HepG2 (cell line): ENCODE measurements at regions not wholly inside any gene's neighbourhood (a gene's known extent, or its start where the extent isn't known, plus 50 kb on each side); places are given as distances from the start of the nearest gene placed in this dataset.

ENCODE experiments used
- ATAC-seq: fragments of 200-7000 bp; cut with Tn5 transposase; 3 replicates; pipeline ENCODE4 v1.9.1; 2020; ENCODE audit warnings: mild to moderate bottlenecking, moderate library complexity
- BruUV-seq: library from RNA; stranded (reverse); fragments of 400-500 nt; replicated peaks from 2 replicates; lab custom pipeline; 2021; lab: Mats Ljungman, UMichigan
- CTCF ChIA-PET: fragments of 300-600 bp; formaldehyde crosslinking; extraction: SDS; loops from one replicate; lab custom pipeline; 2021; ENCODE audit warnings: low total read pairs, inconsistent platforms, low intra/inter-chr PET ratio; lab: Yijun Ruan, JAX
- POLR2A ChIA-PET: fragments of 350-600 bp; sonication (Branson Sonifier 250); formaldehyde crosslinking; loops from one replicate; lab custom pipeline; 2020; ENCODE audit warnings: antibody characterized with exemption, inconsistent platforms; lab: Yijun Ruan, JAX
- DNase-seq: peaks from one replicate; pipeline ENCODE4 v3.0.0-alpha.2; 2015; ENCODE audit warnings: low spot score
- FAIRE-seq: peaks from 3 replicates; lab custom pipeline; 2011; peaks lifted over from hg19 to GRCh38; lab: Jason Lieb, UNC
- H2AFZ ChIP-seq: one replicate; pipeline ENCODE4 v1.6.1; 2011; ENCODE audit warnings: low read length, inconsistent platforms
- H3K27ac ChIP-seq: fragments of 300-600 bp; 3 replicates; pipeline ENCODE4 v1.8.0; 2011; ENCODE audit warnings: mixed run types, mild to moderate bottlenecking, mixed read lengths, low read length, inconsistent platforms; ENCODE audit not compliant: insufficient read depth; ENCODE audit errors: extremely low read length
- H3K27me3 ChIP-seq, 2 experiments: fragments of 200-600 bp in 1 of 2; 2 replicates in 1 of 2; 3 replicates in 1 of 2; pipeline versions ENCODE4 v1.6.0 to v1.8.0; 2011; ENCODE audit warnings: low read length in 2 of 2, mild to moderate bottlenecking in 2 of 2, moderate library complexity in 2 of 2, inconsistent platforms in 1 of 2; ENCODE audit not compliant: insufficient read depth in 2 of 2, control insufficient read depth in 1 of 2
- H3K36me3 ChIP-seq, 2 experiments: fragments of 200-600 bp in 1 of 2; replicated peaks in 1 of 2; 2 replicates in 1 of 2; 3 replicates in 1 of 2; pipeline versions ENCODE4 v1.5.1 to v1.8.0; 2011; ENCODE audit warnings: low read length in 2 of 2, inconsistent platforms in 1 of 2; ENCODE audit not compliant: insufficient read depth in 2 of 2, control insufficient read depth in 1 of 2
- H3K4me1 ChIP-seq: 2 replicates; pipeline ENCODE4 v1.5.1; 2012; ENCODE audit warnings: low read length, inconsistent platforms; ENCODE audit not compliant: insufficient read depth
- H3K4me2 ChIP-seq: 2 replicates; pipeline ENCODE4 v1.6.0; 2011; ENCODE audit warnings: low read depth, low read length, inconsistent platforms
- H3K4me3 ChIP-seq, 3 experiments: fragments of 200-600 bp in 1 of 3; sonication (generic), shearing (Covaris generic) in 1 of 3; replicated peaks in 1 of 3; 2 replicates each; pipeline ENCODE4 v1.5.1; 2011 to 2016; ENCODE audit warnings: low read length in 3 of 3, inconsistent platforms in 2 of 3, low read depth in 2 of 3, mild to moderate bottlenecking in 2 of 3, control low read depth in 1 of 3, mixed read lengths in 1 of 3; ENCODE audit not compliant: insufficient read depth in 1 of 3
- H3K79me2 ChIP-seq: one replicate; pipeline ENCODE4 v1.6.1; 2011; ENCODE audit warnings: low read length, inconsistent platforms; ENCODE audit not compliant: insufficient read depth
- H3K9ac ChIP-seq: 2 replicates; pipeline ENCODE4 v1.6.0; 2011; ENCODE audit warnings: mild to moderate bottlenecking, low read depth, low read length, inconsistent platforms; ENCODE audit not compliant: insufficient read depth
- H3K9me3 ChIP-seq: 2 replicates; pipeline ENCODE4 v1.5.1; 2012; ENCODE audit warnings: mild to moderate bottlenecking, low read length
- H4K20me1 ChIP-seq: 2 replicates; pipeline ENCODE4 v1.6.0; 2011; ENCODE audit warnings: inconsistent platforms, mild to moderate bottlenecking, low read length, moderate library complexity; ENCODE audit not compliant: insufficient read depth
- ARID2 ChIP-seq: sonication (generic); formaldehyde crosslinking; IDR thresholded peaks from 2 replicates; pipeline ENCODE4 v1.8.1; 2022; ENCODE audit warnings: mild to moderate bottlenecking, missing genetic modification reagents, borderline replicate concordance
- CHD4 ChIP-seq: fragments of 200-600 bp; sonication (generic); IDR thresholded peaks from 2 replicates; pipeline ENCODE4 v1.7.0; 2017; ENCODE audit warnings: mild to moderate bottlenecking, low read length, borderline replicate concordance
- HNRNPK ChIP-seq: fragments of 200-400 bp; formaldehyde crosslinking; IDR thresholded peaks from 2 replicates; pipeline ENCODE4 v1.6.1; 2018; ENCODE audit warnings: low read length, low read depth, moderate library complexity, mild to moderate bottlenecking; ENCODE audit not compliant: poor library complexity, severe bottlenecking
- HNRNPL ChIP-seq: fragments of 200-400 bp; formaldehyde crosslinking; IDR thresholded peaks from 2 replicates; pipeline ENCODE4 v1.6.1; 2017; ENCODE audit warnings: mild to moderate bottlenecking, low read depth, low read length
- PCBP1 ChIP-seq: fragments of 200-400 bp; formaldehyde crosslinking; IDR thresholded peaks from 2 replicates; pipeline ENCODE4 v1.6.1; 2017; ENCODE audit warnings: mild to moderate bottlenecking, low read depth, low read length, borderline replicate concordance
- RFXANK ChIP-seq: IDR thresholded peaks from 2 replicates; pipeline ENCODE4 v1.6.1; 2016
- YY1 ChIP-seq: IDR thresholded peaks from 2 replicates; pipeline ENCODE4 v1.6.1; 2011; ENCODE audit warnings: low read length, low read depth, moderate library complexity, mild to moderate bottlenecking; ENCODE audit not compliant: insufficient read depth, insufficient replicate concordance
- ZBTB4 ChIP-seq: sonication (generic); formaldehyde crosslinking; IDR thresholded peaks from 2 replicates; pipeline ENCODE4 v1.4.0; 2020; ENCODE audit warnings: missing genetic modification reagents, mild to moderate bottlenecking, borderline replicate concordance
- ZBTB46 ChIP-seq: sonication (generic); formaldehyde crosslinking; IDR thresholded peaks from 2 replicates; pipeline ENCODE4 v1.4.0; 2020; ENCODE audit warnings: mild to moderate bottlenecking, missing genetic modification reagents, borderline replicate concordance
- ZBTB7B ChIP-seq: sonication (generic); formaldehyde crosslinking; IDR thresholded peaks from 2 replicates; pipeline ENCODE4 v1.4.0; 2020; ENCODE audit warnings: missing genetic modification reagents
- ZNF430 ChIP-seq: sonication (generic); formaldehyde crosslinking; IDR thresholded peaks from 2 replicates; pipeline ENCODE4 v1.9.0; 2021; ENCODE audit warnings: mild to moderate bottlenecking, missing genetic modification reagents
- ZNF441 ChIP-seq: sonication (generic); formaldehyde crosslinking; IDR thresholded peaks from 2 replicates; pipeline ENCODE4 v1.7.0; 2021; ENCODE audit warnings: missing genetic modification reagents, borderline replicate concordance
- ZNF576 ChIP-seq: sonication (generic); formaldehyde crosslinking; IDR thresholded peaks from 2 replicates; pipeline ENCODE4 v1.4.0; 2020; ENCODE audit warnings: mild to moderate bottlenecking, missing genetic modification reagents
- ZNF749 ChIP-seq: sonication (generic); formaldehyde crosslinking; IDR thresholded peaks from 2 replicates; pipeline ENCODE4 v1.8.0; 2022; ENCODE audit warnings: mild to moderate bottlenecking, missing genetic modification reagents, moderate library complexity, borderline replicate concordance
- WGBS: methylation state at CpG from one replicate; pipeline ENCODE4 v1.1.6; 2017; ENCODE audit warnings: low lambda C conversion rate; 5-methylcytosine and 5-hydroxymethylcytosine counted together
- in situ Hi-C: cut with HindIII; loops from 2 replicates; pipeline ENCODE4 v1.10.0; 2017; ENCODE audit warnings: low pct_unique_long_range_greater_than_20kb; ENCODE audit not compliant: extremely low pct_ligation_motif_present
- intact Hi-C: fragments of 100-400 bp; cut with micrococcal nuclease; formaldehyde crosslinking; loops from one replicate; pipeline ENCODE4 v1.10.0; 2022; ENCODE audit not compliant: unreplicated experiment

GRCh38 chr17:70454908-70455307 is 285.6 kb downstream of the KCNJ2 start:
- no peak for TF ChIP-seq ZBTB7B
- no peak for TF ChIP-seq RFXANK (CRISPR knock-in tag)
- TF ChIP-seq CHD4 = no peak
- 0 out of 2 replicates have a peak, but pooled peaks have one; percentile 69 for TF ChIP-seq PCBP1
- no peak for TF ChIP-seq HNRNPL
- TF ChIP-seq ARID2 (CRISPR knock-in tag) = no peak
- no peak for TF ChIP-seq ZNF430 (CRISPR knock-in tag)
- no peak for TF ChIP-seq ZNF749 (CRISPR knock-in tag)
- no peak for TF ChIP-seq ZNF576 (CRISPR knock-in tag)
- TF ChIP-seq HNRNPK = peak; percentile 91
- TF ChIP-seq ZNF441 = no peak
- Histone ChIP-seq H3K4me2 (no peak overlapping the region), H3K27ac (no peak overlapping the region), H3K9ac (no peak overlapping the region), H3K4me3 (no peak overlapping the region), H2AFZ (no peak overlapping the region), H4K20me1 (no peaks in the 10 kb centered on the region), H3K9me3 (peaks cover 79% of the 10 kb centered on the region), H3K36me3 (no peaks in the 10 kb centered on the region), H3K27me3 (no peaks in the 10 kb centered on the region), H3K79me2 (no peaks in the 10 kb centered on the region), H3K4me1 (no peaks in the 10 kb centered on the region)
- CTCF ChIA-PET = no interaction called here
- in situ Hi-C loops = no loop called here
- POLR2A ChIA-PET = no interaction called here
- ATAC-seq = no peak
- intact Hi-C loops = no loop called here
- no TSS peak for BruUV-seq
- FAIRE-seq = no peak
- DNase-seq = no peak

DNA sequence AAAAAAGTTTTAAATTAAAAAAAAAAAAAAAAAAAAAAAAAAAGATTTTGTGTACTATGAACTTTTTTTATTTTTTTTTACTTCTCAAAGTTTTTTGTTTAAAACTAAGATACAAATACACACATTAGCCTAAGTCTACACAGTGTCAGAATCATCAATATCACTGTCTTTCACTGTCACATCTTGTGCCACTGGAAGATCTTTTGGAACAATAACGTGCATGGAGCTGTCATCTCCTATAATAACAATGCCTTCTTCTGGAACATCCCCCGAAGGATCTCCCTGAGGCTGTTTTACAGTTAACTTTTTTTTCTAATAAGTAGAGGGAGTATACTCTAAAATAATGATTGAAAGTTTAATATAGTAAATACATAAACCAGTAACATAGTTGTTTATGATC is 295.7 kb downstream of the KCNJ2 start:
- TF ChIP-seq ZBTB46 (CRISPR knock-in tag) = no peak
- TF ChIP-seq YY1 = no peak
- TF ChIP-seq ZBTB4 (CRISPR knock-in tag) = no peak
- POLR2A ChIA-PET = no interaction called here
- H3K27ac ChIP-seq = no peak overlapping the region
- CTCF ChIA-PET = no interaction called here
- in situ Hi-C loops = no loop called here
- no peaks in the 10 kb centered on the region for H3K79me2 ChIP-seq
- no TSS peak for BruUV-seq
- no peaks in the 10 kb centered on the region for H3K4me1 ChIP-seq
- H3K4me3 ChIP-seq = no peak overlapping the region
- H4K20me1 ChIP-seq = no peaks in the 10 kb centered on the region
- H3K27me3 ChIP-seq = no peaks in the 10 kb centered on the region
- H3K9ac ChIP-seq = no peak overlapping the region
- intact Hi-C loops = no loop called here
- FAIRE-seq (no peak), DNase-seq (no peak), ATAC-seq (no peak)
- no peak overlapping the region for H2AFZ ChIP-seq
- H3K36me3 ChIP-seq = no peaks in the 10 kb centered on the region
- 1% methylated on average over 2 of the region's 2 CpGs for WGBS
- no peak overlapping the region for H3K4me2 ChIP-seq
- peaks cover 44% of the 10 kb centered on the region for H3K9me3 ChIP-seq
